ENCODE measurements at regions not wholly inside any gene's neighbourhood (a gene's known extent, or its start where the extent isn't known, plus 50 kb on each side); places are given as distances from the start of the nearest gene placed in this dataset.

- Histone ChIP-seq H3K9me3 (ENCODE audit: low read depth, low read length) (no peaks in the 10 kb centered on the region), H3K79me2 (ENCODE audit: insufficient read depth, low read length) (no peaks in the 10 kb centered on the region), H3K27ac (ENCODE audit: low read depth, low read length) (no peak overlapping the region), H3K27me3 (ENCODE audit: insufficient read depth, low read length) (peaks cover 6% of the 10 kb centered on the region), H4K20me1 (ENCODE audit: insufficient read depth, low read length) (no peaks in the 10 kb centered on the region), H3K36me3 (ENCODE audit: insufficient read depth, low read length) (no peaks in the 10 kb centered on the region), H3K4me2 (ENCODE audit: insufficient read depth, low read length) (peak overlapping the region; percentile 36), H3K4me1 (ENCODE audit: insufficient read depth, low read length) (no peaks in the 10 kb centered on the region), H3K4me3 (ENCODE audit: insufficient read depth, low read length) (no peak overlapping the region), H2AFZ (ENCODE audit: low read length) (no peak overlapping the region)
- TF ChIP-seq, protein P1, sequence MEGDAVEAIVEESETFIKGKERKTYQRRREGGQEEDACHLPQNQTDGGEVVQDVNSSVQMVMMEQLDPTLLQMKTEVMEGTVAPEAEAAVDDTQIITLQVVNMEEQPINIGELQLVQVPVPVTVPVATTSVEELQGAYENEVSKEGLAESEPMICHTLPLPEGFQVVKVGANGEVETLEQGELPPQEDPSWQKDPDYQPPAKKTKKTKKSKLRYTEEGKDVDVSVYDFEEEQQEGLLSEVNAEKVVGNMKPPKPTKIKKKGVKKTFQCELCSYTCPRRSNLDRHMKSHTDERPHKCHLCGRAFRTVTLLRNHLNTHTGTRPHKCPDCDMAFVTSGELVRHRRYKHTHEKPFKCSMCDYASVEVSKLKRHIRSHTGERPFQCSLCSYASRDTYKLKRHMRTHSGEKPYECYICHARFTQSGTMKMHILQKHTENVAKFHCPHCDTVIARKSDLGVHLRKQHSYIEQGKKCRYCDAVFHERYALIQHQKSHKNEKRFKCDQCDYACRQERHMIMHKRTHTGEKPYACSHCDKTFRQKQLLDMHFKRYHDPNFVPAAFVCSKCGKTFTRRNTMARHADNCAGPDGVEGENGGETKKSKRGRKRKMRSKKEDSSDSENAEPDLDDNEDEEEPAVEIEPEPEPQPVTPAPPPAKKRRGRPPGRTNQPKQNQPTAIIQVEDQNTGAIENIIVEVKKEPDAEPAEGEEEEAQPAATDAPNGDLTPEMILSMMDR (IDR thresholded peaks at IDR 0.05; ENCODE audit: extremely low read depth, low read depth, low read length) = no peak
- DNase-seq (ENCODE audit: insufficient read length, low spot score, missing footprints) = no peak
Observed at GRCh38 chr2:88873620-88874019, 182.1 kb downstream of the RPIA start.

- no peak overlapping the region for H3K4me3 ChIP-seq (ENCODE audit: insufficient read depth, low read length)
- peak overlapping the region; percentile 36 for H3K4me2 ChIP-seq (ENCODE audit: insufficient read depth, low read length)
- no peak overlapping the region for H3K27ac ChIP-seq (ENCODE audit: low read depth, low read length)
- no peaks in the 10 kb centered on the region for H3K9me3 ChIP-seq (ENCODE audit: low read depth, low read length)
- no peaks in the 10 kb centered on the region for H3K4me1 ChIP-seq (ENCODE audit: insufficient read depth, low read length)
- H2AFZ ChIP-seq (ENCODE audit: low read length) = no peak overlapping the region
- no peaks in the 10 kb centered on the region for H3K79me2 ChIP-seq (ENCODE audit: insufficient read depth, low read length)
- no peak for DNase-seq (ENCODE audit: insufficient read length, low spot score, missing footprints)
- H4K20me1 ChIP-seq (ENCODE audit: insufficient read depth, low read length) = no peaks in the 10 kb centered on the region
- TF ChIP-seq, protein P1 (IDR thresholded peaks at IDR 0.05; ENCODE audit: extremely low read depth, low read depth, low read length) = peak; percentile 79
- peaks cover 6% of the 10 kb centered on the region for H3K27me3 ChIP-seq (ENCODE audit: insufficient read depth, low read length)
- no peaks in the 10 kb centered on the region for H3K36me3 ChIP-seq (ENCODE audit: insufficient read depth, low read length)
Observed at GRCh38 chr2:88874063-88874657, 182.7 kb downstream of the RPIA start.

- Histone ChIP-seq H3K4me2 (ENCODE audit: insufficient read depth, low read length) (no peak overlapping the region), H4K20me1 (ENCODE audit: insufficient read depth, low read length) (no peaks in the 10 kb centered on the region), H3K27me3 (ENCODE audit: insufficient read depth, low read length) (peaks cover 6% of the 10 kb centered on the region)
Observed at GRCh38 chr2:88875736-88876135, 184.3 kb downstream of the RPIA start.

DNA sequence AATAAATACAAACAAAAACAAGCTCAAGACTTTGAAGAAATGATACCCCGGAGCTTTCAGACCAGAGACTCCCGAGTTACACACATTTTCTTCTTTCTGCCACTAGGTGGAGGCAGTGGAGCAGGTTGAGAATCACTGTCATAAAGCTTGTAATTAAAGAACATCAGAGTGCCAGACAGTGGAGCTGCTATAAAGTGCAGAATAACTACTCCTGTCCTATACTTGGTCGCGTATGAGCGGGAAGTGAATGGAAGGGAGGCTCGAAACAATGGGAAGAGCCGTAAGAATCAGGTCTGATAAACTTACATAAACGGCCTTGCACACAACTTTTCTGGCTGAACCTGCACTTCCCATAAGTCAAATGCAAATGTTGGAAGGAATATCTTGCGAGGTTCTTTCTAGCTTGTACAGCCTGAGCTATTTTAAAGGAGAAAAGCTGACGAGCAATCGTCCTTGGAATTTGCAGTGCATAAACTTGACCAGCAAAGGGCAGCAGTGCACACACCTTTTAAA, 189.0 kb downstream of the RPIA start:
- Histone ChIP-seq H3K27me3 (ENCODE audit: insufficient read depth, low read length) (peaks cover 2% of the 10 kb centered on the region), H2AFZ (ENCODE audit: low read length) (no peak overlapping the region), H3K79me2 (ENCODE audit: insufficient read depth, low read length) (no peaks in the 10 kb centered on the region), H3K9me3 (ENCODE audit: low read depth, low read length) (no peaks in the 10 kb centered on the region), H3K4me3 (ENCODE audit: insufficient read depth, low read length) (no peak overlapping the region), H3K36me3 (ENCODE audit: insufficient read depth, low read length) (no peaks in the 10 kb centered on the region), H3K4me2 (ENCODE audit: insufficient read depth, low read length) (no peak overlapping the region), H3K27ac (ENCODE audit: low read depth, low read length) (no peak overlapping the region), H3K4me1 (ENCODE audit: insufficient read depth, low read length) (no peaks in the 10 kb centered on the region), H4K20me1 (ENCODE audit: insufficient read depth, low read length) (no peaks in the 10 kb centered on the region)
- TF ChIP-seq, protein P1 (IDR thresholded peaks at IDR 0.05; ENCODE audit: extremely low read depth, low read depth, low read length) = peak; percentile 84
- DNase-seq (ENCODE audit: insufficient read length, low spot score, missing footprints) = no peak

More at GRCh38 chr2:88875736-88876135, 184.3 kb downstream of the RPIA start:
- Histone ChIP-seq H3K79me2 (ENCODE audit: insufficient read depth, low read length) (no peaks in the 10 kb centered on the region), H3K4me1 (ENCODE audit: insufficient read depth, low read length) (no peaks in the 10 kb centered on the region), H2AFZ (ENCODE audit: low read length) (no peak overlapping the region), H3K9me3 (ENCODE audit: low read depth, low read length) (no peaks in the 10 kb centered on the region), H3K27ac (ENCODE audit: low read depth, low read length) (no peak overlapping the region), H3K4me3 (ENCODE audit: insufficient read depth, low read length) (no peak overlapping the region), H3K36me3 (ENCODE audit: insufficient read depth, low read length) (no peaks in the 10 kb centered on the region)
- DNase-seq (ENCODE audit: insufficient read length, low spot score, missing footprints) = no peak
- TF ChIP-seq, protein P1 (IDR thresholded peaks at IDR 0.05; ENCODE audit: extremely low read depth, low read depth, low read length) = no peak
